GM19467 (cell line): ENCODE measurements at regions not wholly inside any gene's neighbourhood (a gene's known extent, or its start where the extent isn't known, plus 50 kb on each side); places are given as distances from the start of the nearest gene placed in this dataset.
"Not testable (repeated sequence)": the region's sequence is repeated elsewhere in the genome, so short reads cannot be mapped to it uniquely, and the experiment has no call there.

Source experiments
- ATAC-seq: cut with Tn5 transposase; IDR thresholded peaks from one replicate; pipeline ENCODE4 v1.9.1; 2021; ENCODE audit warnings: mild to moderate bottlenecking, moderate library complexity; ENCODE audit not compliant: unreplicated experiment

DNA sequence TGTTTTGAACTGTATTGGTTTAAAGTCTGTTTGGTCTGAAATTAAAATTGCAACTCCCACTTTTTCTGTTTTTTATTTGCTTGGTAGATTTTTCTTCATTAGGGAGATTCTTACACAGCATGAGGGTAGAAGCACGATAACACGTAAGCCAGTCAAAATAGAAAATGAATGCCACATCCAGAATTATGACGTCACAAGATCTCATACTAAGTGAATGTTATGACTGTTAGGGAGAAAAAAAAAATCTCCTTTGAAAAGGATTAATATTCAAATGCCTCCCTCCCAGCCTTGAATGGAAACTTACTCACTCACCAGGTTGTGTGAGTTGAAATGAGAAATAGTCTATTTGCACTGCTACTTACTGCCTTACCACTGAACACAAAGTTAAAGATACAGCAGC lies 670.8 kb downstream of the TFAP2A start:
- ATAC-seq = no peak

DNA sequence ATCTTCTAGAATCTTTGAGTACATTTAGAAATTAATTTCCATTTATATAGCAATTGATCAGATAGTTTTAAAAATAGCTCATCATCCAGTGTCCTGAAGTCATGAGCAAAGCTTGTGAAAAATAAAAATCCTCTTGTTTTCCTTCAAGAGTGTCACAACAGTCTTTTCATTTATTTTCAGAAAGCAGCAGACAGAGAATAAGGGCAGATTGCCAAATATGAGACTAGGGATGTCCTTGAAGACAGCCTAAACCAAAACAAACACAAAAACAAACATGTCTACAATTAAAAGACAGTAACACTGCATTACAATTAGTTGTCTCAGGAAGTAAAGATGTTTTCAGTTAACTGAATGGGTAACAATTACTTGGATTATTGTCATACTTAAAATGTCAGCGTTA lies 682.8 kb downstream of the TFAP2A start:
- ATAC-seq = no peak

- not testable (repeated sequence) for ATAC-seq
Measured at GRCh38 chr6:9725776-9726175, 689.1 kb downstream of the TFAP2A start.

GRCh38 chr6:9717568-9717967 lies 697.3 kb downstream of the TFAP2A start:
- no peak for ATAC-seq

- ATAC-seq = no peak
Measured at GRCh38 chr6:9711365-9711764, 703.5 kb downstream of the TFAP2A start.

DNA sequence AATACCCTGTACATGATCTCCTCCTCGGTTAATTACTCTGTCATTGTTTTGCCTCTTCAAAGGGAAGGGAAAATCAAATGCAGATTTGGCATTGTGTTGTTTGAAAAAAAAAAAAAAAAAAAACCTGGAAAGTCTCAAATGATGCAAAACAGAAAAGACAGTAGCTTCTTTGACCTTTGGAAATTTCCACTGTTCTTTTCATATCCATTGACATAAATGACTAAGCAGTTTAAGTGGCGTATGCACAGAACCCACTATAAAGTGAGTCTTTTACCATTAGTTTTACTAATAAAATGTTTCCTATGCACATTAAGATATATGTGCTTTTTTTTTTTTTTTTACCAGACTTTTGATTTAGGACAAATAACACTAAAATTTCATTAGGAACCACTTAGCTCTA lies 704.3 kb downstream of the TFAP2A start:
- no peak for ATAC-seq

- ATAC-seq = no peak
Measured at GRCh38 chr6:9708600-9708999, 706.3 kb downstream of the TFAP2A start.

- no peak for ATAC-seq
Measured at GRCh38 chr6:9704989-9705388, 709.9 kb downstream of the TFAP2A start.

DNA sequence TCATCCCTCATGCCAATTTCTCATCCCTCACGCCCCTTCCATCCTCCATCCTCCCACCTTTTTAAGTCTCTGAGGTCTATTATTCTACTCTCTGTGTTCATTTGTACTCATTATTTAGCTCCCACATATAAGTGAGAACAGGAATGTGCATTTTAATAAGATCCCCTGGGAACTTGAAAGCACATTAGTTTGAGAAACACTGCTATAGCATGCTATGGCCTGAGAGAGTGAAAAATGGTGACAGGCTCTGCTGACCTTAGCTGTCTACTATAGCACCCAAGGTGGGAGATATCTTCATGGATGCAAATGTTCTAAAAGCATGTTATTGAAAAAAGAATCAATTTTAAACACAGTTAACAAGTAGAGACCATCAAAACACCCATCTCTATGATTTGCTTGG lies 712.0 kb downstream of the TFAP2A start:
- no peak for ATAC-seq

DNA sequence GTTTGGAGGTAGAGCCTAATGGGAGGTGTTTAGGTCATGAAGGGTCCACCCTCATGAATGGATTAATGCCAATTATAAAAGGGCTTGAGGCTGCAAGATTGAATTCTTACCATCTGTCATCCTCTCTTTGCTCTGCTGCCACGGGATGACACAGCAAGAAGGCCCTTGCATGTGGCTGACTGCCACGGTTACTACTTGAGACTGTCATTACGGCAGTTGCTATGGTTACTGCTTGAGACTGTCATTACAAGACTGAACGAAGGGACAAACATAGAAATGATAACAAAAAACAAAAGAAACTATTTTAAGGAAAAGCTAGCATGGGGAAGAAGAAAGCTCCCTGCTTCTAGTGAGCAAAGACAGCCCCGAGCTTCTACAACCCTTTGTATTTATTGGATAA lies 715.0 kb downstream of the TFAP2A start:
- ATAC-seq = no peak

GRCh38 chr6:9697263-9697931 lies 717.5 kb downstream of the TFAP2A start:
- no peak for ATAC-seq

DNA sequence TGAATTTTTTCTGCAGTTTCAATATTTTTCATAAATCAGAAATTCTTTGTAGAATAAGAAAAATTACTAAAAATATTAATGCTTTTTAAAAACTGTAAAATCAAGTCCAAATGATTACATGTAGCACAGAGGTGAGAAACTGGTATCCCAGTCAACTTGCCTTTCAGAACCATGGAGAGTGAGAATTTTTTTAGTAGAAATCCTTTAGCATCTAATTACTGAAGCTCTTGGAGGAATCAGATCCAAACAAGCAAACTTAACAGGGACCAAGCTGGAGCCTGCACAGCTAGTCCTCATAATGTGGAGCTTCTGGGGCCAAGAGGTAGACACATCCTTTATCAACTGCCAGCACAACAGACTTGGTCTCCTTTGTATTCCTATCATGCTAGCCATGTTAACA lies 724.5 kb downstream of the TFAP2A start:
- no peak for ATAC-seq

- ATAC-seq = not testable (repeated sequence)
Measured at GRCh38 chr6:9680727-9681126, 734.1 kb downstream of the TFAP2A start.

DNA sequence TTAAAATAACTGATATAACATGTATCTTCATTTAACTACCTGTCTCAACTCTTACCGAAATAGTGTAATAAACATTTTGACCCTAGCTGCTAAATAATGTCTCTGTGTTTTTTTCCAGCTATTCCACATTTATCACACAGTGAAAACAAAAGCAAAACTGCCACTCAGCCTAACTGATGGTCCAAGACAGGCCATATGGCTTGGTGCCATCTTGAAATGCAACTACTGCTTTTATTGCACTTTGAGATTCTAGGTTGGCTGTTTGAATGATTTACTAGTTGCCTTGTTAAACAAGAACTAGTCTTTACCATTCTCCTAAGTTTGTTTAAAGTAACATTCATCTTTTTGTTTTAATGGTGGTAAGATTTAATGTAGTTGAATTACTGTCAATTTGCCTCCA lies 739.8 kb downstream of the TFAP2A start:
- ATAC-seq = no peak

DNA sequence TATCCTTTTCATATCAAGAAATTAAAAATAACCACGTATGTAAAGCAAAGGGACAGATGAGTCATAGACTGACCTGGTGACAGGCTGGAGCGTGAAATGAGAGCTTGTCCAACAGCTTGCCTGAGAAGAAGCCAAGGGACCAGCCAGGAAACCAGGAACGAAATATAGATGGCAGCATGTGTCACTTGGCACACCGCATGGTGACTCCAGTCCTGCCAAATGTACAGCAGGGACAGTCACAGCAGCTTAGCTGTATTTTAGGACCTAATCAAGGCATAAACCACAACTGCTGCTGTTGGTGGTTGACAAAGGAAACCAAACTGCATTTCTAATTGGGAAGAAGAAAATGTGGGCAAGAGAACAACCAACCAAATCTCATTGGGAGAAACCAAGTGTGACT lies 755.0 kb downstream of the TFAP2A start:
- ATAC-seq = no peak

- no peak for ATAC-seq
Measured at GRCh38 chr6:9657994-9658393, 756.9 kb downstream of the TFAP2A start.

- ATAC-seq = no peak
Measured at GRCh38 chr6:9647599-9647998, 767.3 kb downstream of the TFAP2A start.

DNA sequence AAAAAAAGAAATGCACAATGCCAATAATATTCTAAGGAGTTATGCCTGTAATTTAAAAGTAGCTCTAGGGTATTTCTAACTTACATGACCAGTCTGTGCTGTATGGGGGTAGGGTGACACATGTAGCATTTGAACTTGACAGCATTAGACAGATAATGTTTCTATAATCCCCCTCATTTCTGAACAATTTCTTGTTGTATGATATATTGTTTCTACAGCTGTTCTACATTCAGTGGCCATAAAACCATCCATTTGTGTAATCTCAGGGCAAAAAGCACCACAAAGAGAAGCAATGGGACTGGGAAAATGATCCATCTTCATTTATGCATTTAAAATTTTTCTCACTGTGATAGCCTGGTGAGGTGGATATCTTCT lies 767.8 kb downstream of the TFAP2A start:
- ATAC-seq = no peak

GRCh38 chr6:9646342-9647070 lies 768.4 kb downstream of the TFAP2A start:
- no peak for ATAC-seq

GRCh38 chr6:9638861-9639260 lies 776.0 kb downstream of the TFAP2A start:
- no peak for ATAC-seq

GRCh38 chr6:9634776-9635175 lies 780.1 kb downstream of the TFAP2A start:
- ATAC-seq = no peak

DNA sequence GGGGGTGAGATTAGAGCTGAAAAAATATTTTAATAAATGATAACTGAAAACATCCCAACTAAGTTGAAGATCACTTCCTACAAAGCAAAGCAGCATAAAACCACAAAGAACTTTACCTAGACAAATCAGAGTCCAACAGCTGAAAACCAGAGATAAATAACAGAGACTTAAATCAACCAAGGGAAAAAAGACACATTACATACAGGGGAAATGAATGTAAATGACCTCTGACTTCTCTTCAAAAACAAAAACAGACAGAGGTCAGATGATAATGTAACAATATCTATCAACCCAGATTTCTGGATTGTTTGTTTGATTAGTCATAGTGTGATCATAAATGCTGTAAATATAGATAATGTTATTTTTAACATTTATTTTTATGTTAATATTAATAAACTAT lies 782.8 kb downstream of the TFAP2A start:
- ATAC-seq = no peak

GRCh38 chr6:9628819-9629218 lies 786.1 kb downstream of the TFAP2A start:
- no peak for ATAC-seq
